ENCODE measurements at regions not wholly inside any gene's neighbourhood (a gene's known extent, or its start where the extent isn't known, plus 50 kb on each side); places are given as distances from the start of the nearest gene placed in this dataset.

Small RNA genes in the stretch of these regions (small RNA-seq; reads per million reads assigned to genes)
- gene BX276092.3 = 0 reads per million in 2 donors
